ENCODE measurements at regions not wholly inside any gene's neighbourhood (a gene's known extent, or its start where the extent isn't known, plus 50 kb on each side); places are given as distances from the start of the nearest gene placed in this dataset.

DNA sequence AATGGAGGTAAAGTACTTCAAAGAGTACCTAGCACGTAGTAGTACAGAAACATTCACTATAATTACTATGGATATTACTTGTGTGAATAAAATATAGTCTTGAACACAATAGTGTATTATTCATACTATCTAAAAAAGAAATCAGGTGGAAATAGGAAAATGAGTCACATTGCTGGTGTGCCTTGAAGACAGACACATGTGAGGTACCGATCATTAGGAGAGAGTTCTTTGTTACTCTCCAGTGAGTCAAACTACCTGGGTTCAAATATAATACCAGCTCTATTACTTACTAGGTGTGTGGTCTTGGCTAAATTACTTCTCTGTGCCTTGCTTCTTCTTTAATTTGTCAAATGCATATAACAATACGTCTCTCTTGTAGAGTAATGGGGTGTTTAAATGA lies 50.8 kb upstream of the BEND6 start:
- TF ChIP-seq, protein P1, sequence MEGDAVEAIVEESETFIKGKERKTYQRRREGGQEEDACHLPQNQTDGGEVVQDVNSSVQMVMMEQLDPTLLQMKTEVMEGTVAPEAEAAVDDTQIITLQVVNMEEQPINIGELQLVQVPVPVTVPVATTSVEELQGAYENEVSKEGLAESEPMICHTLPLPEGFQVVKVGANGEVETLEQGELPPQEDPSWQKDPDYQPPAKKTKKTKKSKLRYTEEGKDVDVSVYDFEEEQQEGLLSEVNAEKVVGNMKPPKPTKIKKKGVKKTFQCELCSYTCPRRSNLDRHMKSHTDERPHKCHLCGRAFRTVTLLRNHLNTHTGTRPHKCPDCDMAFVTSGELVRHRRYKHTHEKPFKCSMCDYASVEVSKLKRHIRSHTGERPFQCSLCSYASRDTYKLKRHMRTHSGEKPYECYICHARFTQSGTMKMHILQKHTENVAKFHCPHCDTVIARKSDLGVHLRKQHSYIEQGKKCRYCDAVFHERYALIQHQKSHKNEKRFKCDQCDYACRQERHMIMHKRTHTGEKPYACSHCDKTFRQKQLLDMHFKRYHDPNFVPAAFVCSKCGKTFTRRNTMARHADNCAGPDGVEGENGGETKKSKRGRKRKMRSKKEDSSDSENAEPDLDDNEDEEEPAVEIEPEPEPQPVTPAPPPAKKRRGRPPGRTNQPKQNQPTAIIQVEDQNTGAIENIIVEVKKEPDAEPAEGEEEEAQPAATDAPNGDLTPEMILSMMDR (conservative IDR thresholded peaks at IDR 0.05; ENCODE audit: low read depth in 2 of 2): no peak
- TF ChIP-seq EZH2 (IDR thresholded peaks at IDR 0.05; ENCODE audit: low read depth, unreplicated experiment) (no peak), JUNB (IDR thresholded peaks at IDR 0.05; ENCODE audit: unreplicated experiment) (no peak), REST (IDR thresholded peaks at IDR 0.05; ENCODE audit: unreplicated experiment) (no peak), EZH2phosphoT487 (IDR thresholded peaks at IDR 0.05; ENCODE audit: unreplicated experiment) (no peak), POLR2AphosphoS5 (IDR thresholded peaks at IDR 0.05; ENCODE audit: low read depth) (no peak), ETS1 (IDR thresholded peaks at IDR 0.05) (no peak)

Data from GM23338 (cell line).